ENCODE measurements at regions not wholly inside any gene's neighbourhood (a gene's known extent, or its start where the extent isn't known, plus 50 kb on each side); places are given as distances from the start of the nearest gene placed in this dataset.
"Not testable (repeated sequence)": the region's sequence is repeated elsewhere in the genome, so short reads cannot be mapped to it uniquely, and the experiment has no call there.

DNA sequence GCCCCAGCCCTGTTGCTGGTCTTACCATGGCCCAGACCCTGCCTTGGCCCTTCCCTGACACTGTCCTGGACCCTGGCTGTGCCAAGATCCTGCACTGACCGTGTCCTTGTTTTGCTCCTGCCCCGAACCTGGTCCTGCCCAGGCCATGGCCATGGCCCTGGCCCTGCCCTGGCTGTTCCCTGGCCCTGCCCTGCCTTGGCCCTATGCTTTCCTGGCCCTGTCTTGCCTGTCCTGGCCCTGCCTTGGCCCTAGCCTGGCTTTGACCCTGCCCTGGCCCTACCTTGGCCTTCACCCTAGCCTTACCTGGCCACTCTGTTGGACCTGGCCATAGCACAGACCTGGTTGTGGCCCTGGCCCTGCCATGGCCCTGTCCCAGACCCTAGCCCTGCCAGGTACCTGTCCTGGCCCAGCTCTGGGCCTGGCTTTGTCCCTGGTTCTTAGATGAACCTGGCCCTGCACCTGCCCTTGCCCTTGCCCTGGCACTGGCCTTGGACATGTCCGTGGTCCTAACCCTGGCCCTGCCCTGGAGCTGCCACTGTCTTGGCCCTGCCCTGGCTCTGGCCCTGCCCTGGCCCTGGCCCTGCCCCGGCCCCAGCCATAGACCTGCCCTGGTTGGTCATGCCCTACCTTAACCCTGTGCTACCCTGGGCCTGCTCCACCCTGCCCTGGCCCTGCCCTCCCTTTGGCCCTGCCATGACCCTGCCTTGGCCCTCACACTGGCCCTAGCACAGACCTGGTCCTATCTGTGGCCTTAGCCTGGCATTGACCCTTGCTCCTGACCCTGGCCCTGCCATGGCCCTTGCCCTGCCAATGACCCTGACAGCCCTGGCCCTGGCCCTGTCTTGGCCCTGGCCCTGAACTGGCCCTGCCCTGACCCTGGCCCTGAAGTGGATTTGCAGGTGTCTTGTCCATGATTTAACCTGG lies 238.1 kb downstream of the GOLGA6L6 start:
- TF ChIP-seq KDM1A (IDR thresholded peaks at IDR 0.05; ENCODE audit: borderline replicate concordance, low read length); JUN (IDR thresholded peaks at IDR 0.05; ENCODE audit: low read depth, low read length): not testable (repeated sequence)
- TF ChIP-seq, protein P1, sequence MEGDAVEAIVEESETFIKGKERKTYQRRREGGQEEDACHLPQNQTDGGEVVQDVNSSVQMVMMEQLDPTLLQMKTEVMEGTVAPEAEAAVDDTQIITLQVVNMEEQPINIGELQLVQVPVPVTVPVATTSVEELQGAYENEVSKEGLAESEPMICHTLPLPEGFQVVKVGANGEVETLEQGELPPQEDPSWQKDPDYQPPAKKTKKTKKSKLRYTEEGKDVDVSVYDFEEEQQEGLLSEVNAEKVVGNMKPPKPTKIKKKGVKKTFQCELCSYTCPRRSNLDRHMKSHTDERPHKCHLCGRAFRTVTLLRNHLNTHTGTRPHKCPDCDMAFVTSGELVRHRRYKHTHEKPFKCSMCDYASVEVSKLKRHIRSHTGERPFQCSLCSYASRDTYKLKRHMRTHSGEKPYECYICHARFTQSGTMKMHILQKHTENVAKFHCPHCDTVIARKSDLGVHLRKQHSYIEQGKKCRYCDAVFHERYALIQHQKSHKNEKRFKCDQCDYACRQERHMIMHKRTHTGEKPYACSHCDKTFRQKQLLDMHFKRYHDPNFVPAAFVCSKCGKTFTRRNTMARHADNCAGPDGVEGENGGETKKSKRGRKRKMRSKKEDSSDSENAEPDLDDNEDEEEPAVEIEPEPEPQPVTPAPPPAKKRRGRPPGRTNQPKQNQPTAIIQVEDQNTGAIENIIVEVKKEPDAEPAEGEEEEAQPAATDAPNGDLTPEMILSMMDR (IDR thresholded peaks at IDR 0.05; ENCODE audit: control extremely low read depth in 1 of 3, insufficient read depth in 1 of 3, low read depth in 1 of 3, low read length in 3 of 3) = not testable (repeated sequence)
